NK-92 (cell line): ENCODE measurements at regions not wholly inside any gene's neighbourhood (a gene's known extent, or its start where the extent isn't known, plus 50 kb on each side); places are given as distances from the start of the nearest gene placed in this dataset.

Experiments used
- DNase-seq: peaks from one replicate; lab custom pipeline; 2025; ENCODE audit not compliant: unreplicated experiment; lab: John Stamatoyannopoulos, UW

DNA sequence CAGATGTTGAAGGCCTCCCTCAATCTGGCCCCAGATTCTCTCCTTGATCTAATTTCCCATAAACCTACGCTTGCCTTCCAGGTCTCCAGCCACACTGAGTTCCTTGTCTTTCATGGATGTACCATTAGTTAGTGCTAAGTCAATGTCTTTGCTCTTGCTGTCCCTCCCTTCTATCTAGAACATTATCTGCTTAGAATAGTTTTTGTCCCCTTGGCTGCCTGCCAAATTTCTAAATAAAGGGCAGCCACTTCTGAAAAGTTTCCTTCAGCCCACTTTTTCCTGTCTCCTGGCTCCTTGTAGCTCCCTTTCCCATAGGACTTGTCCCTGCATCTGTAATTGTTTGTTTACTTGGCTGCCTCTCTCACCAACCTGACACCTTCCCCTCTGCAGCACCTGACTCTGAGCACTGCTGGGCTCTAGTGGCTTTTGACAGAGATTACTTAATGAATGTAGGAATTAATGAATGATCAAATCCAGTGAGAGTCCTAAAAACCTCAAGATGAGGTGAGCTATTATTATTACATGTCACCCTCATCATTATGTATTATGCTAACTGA, 58.3 kb downstream of the CXCL12 start:
- DNase-seq, result no peak

DNA sequence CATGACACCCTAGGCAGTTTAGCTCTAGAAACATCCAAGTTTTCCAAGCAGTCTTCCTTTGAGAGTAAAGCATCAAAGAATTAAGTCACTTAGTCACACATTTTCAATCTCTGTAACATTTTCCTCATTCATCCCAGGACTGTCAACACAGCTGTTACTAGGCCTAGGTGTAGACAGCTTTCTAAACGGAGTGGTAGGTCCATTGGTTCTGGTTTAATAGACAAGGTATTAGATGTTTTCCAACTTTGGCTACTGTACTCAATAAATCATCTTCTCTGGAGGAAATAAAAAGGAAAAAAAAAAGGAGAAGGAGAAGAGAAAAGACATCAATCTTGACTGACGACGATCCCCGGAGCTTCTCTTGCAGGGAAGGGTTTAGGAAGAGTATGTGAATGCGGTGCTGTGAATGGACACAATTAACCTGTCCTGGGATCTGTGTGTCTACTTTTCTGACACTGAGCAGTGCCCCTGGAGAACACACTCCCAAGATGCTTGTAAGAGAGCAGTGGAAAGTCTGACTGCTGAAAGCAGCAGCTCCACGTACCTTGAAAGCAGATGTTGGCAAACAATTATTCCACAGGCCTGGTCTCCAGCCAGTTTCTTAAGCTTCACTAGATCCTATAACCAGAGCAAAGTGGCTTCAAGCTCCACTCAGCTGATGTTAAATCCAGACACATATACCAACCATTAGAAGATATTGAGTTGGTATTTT, 59.1 kb downstream of the CXCL12 start:
- no peak for DNase-seq

DNA sequence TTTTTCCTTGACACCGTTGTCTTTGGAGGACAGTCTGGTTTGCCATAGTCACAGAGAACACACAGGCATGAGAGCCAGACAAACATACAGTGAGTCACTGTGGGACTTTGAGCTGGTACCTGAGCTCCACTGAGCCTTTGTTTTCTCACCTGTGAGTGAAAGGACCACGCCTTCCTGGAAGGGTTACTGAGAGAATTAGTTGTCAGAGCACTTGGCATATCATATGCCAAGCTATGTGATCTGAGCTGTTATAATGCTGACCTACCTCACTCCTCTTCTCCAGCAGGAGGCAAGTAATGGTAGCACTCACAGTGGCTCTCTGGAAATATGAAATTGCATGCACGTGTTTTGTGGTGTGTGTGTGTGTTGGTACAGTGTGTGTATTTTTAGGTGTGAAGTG, 59.7 kb downstream of the CXCL12 start:
- no peak for DNase-seq

DNA sequence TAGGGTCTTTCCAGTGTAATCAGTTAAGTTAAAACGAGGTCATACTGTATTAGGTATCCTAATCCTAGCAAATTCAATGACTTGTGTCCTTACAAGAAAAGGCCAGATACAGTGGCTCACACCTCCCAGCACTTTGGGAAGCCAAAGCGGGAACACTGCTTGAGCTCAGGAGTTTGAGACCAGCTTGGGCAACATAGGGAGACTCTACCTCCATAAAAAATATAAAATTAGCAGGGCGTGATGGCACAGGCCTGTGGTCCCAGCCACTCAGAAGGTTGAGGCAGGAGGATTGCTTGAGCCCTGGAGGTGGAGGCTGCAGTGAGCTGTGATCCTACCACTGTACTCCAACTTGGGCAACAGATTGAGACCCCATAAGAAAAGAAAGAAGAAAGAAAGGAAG, 61.1 kb downstream of the CXCL12 start:
- DNase-seq, result no peak

DNA sequence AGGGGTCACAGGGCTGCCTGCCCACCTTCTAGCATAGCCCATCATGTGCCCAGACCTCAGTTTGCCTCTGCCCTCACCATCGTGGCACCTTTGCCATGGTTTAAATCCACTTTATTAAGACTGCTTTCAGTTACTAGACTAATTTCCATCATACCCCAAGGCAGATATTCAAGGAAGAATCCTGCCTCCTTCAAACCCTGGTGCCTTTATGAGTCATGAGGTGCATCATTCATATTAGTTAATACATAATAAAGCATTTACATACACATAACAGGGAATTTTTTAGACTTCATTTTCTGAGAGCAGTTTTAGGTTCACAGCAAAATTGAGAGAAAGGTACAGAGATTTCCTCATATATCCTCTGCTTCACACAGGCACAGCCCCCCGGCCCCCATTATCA, 62.8 kb downstream of the CXCL12 start:
- no peak for DNase-seq

DNA sequence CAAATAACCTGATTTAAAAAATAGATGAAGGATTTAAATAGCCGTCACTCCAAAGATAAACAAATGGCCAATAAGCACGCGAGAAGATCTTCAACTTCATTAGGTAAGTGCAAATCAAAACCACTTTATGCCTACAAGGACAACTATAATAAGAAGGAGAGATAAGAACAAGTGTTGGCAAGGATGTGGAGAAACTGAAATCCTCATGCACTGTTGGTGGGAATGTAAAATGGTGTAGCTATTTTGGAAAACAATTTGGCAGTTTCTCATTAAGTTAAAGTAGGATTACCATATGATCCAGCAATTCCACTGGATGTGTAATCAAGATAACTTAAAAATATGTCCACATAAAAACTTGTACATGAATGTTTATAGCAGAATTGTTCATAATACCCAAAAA, 64.1 kb downstream of the CXCL12 start:
- DNase-seq, result no peak

DNA sequence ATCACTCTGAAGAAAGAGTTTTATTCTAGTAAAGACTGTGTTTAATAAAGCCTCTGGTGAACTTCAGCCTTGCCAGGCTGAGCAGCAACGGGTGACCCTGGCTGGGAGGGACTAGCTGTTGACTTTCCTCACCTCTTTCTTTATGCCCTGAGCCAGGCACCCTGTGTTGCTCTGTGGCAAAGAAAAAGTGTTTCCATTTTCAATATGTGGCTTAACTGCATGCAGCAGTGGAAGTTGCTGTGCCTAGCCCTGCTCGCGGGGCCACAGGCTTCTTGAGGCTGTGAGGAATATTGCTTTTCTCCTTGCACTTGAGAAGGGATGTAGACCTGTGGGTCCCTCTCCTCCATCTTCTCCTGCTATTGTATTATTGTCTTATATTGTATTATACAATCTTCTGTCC, 67.0 kb downstream of the CXCL12 start:
- no peak for DNase-seq

DNA sequence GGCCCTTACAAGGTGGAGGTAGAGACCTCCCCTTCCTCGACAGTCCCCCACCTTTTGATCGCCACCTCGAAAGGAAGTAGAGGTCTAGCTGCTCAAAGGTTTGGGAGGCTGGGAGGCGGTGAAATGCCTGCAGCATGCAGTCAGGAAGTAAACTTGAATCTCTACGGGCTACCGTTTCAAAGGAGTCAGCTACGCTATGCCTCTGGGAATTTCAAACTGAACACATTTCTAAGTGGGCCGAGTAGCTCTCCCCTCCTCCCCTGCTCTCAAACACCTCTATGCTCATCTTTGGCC, 68.0 kb downstream of the CXCL12 start:
- DNase-seq, result no peak

DNA sequence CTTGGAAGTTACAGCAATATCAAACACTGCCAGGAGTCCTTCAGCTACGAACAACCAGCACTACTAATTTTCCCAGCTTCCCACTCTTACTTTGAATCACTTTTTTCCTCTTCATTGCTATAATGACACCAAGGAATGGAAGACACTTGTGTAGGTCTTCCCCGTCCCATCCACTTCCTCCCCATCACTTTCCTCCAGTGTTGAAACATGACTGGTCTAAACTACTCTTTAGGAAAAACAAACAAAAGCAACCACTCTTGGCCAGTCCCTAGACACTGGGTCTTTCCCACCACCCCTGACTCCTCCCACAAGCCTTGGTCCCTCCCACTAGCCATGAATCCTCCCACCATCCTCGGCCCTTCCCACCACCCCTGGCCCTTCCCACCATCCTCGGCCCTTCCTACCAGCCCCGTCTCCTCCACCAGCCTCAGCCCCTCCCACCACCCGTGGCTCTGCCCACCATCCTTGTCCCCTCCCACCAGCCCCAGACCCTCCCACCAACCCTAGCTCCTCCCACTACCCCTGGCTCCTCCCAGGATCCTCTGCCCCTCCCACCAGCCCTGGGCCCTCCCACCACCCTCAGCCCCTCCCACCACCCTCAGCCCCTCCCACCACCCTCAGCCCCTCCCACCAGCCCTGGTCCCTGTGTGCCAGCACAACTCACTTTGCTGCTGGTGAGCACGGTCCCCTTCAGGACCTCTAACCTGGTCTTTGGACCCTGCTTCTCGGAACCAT, 68.5 kb downstream of the CXCL12 start:
- no peak for DNase-seq

DNA sequence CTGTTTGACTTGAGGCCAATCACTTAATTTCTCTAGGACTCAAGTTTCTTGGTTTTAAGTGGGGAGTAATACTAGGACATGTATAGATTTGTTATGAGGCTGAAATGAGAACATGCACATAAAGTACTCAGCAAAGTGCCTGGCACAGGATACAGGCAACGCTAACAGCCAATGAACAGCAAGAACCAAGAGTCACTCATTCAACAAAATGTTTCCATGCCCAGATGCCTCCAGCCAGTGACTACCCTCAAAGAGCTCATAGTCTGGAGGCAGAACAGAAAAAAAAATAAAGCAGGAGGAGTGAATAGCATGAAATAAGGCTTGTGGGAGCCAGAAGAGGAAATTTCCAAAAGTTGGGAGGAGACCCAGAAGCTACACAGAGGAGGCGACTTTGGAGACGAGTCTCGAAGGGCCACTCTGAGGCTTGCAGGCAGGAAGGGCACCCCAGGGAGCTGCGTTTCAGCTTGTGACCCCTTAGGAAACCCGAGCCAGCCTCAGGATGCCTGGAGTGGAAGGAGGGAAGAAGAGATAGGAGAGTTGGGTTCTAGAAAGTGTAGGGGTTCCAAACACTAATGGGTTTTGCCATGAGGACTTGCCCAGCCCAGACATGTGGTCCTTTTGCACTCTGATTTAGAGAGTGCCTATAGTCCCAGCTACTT, 70.0 kb downstream of the CXCL12 start:
- no peak for DNase-seq

DNA sequence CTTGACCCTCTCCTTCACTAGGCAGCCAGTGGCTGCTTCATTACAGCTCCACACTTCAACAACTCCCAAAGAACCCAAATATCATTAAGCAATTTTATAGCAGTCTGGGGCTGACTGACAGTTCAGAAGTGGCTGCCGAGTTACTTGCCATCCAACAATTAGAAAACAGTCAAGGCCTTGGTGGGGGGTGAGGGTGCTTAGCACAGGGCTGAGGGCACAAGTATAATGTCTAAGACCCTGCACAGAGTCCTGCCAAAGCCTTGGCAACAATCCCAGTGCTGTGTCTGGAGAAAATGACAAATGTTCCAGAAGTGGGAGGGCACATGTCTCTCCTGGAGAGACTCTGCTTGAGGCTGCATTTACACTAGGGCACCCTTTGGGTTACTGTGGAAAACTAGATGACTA, 71.1 kb downstream of the CXCL12 start:
- DNase-seq, result no peak

DNA sequence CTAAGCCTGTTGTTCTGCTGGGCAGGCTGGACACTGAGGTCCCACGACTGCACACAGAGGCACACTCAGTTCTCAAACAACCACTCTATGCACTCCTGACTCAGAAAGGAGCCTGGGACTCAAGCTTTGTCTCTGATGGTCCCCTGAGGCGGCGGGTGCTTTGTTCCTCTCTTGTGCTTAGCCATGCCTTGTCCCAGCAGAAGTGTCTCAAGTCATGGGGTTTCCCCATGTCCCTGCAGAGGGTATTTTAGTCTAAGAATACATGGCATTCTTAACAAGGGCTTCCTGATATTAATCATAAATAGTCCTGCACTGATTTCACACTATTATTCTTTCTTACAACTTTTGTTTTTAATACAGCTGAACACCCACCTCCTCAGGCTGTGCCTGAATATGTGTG, 72.5 kb downstream of the CXCL12 start:
- no peak for DNase-seq

DNA sequence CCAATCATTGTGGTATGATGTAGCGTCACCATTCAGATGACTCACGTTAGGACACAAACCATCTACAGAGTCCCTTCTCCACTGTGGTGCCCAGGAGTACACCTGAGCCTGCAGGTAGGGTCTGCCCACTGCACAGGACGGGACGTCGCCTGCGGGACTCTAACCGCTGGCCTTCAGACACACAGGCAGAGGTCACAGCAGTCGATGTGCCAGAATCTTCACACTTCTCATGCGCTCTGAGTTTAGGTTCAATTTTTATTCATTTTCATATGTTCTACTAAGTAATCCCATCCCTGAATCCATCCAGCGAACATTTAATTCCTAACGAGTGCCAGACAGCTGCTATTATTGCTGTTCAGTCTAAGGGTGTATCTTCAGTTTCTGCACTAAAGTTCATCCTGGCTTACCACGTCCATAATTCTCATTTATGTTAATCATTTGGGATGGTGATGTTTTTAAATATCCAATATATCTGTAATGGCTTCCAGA, 73.3 kb downstream of the CXCL12 start:
- no peak for DNase-seq

DNA sequence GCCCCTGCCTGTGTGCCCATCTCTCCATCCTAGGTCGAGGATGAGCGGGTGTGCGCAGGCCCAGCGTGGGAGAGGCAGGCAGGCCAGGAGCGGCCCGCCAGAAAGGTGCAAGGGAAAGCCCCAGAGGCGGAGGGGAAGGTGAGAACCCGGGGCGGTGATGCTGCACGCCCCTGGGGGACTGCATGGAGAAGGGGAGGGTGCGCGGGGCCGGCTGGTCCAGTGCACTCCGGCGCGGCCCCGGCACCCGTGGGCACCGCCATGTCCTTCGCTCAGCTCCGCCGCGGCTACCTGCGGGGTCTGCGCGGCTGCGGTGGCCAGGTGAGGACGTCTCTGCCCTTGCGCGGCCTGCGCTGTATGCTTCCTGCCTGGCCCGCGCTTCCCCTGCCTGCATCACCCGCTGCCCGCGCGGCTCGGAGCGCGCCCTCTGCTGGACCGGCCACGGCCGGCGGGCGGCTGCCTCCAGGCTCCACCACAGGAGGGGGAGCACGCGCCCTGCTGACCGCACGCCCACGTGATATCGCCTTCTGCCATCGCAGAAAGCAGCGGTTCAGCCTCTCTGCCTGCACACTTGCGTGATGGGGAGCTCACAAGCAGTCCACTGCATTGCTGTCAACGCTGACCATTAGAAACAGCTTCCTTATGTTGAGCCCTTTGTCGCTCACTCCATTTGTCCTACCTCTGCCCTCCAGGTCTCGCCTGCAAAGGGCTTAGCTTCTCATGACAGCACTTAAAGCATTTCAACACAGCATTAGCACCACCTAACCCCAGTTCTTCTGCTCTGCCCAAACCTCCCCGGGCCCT, 73.9 kb downstream of the CXCL12 start:
- DNase-seq, result no peak

DNA sequence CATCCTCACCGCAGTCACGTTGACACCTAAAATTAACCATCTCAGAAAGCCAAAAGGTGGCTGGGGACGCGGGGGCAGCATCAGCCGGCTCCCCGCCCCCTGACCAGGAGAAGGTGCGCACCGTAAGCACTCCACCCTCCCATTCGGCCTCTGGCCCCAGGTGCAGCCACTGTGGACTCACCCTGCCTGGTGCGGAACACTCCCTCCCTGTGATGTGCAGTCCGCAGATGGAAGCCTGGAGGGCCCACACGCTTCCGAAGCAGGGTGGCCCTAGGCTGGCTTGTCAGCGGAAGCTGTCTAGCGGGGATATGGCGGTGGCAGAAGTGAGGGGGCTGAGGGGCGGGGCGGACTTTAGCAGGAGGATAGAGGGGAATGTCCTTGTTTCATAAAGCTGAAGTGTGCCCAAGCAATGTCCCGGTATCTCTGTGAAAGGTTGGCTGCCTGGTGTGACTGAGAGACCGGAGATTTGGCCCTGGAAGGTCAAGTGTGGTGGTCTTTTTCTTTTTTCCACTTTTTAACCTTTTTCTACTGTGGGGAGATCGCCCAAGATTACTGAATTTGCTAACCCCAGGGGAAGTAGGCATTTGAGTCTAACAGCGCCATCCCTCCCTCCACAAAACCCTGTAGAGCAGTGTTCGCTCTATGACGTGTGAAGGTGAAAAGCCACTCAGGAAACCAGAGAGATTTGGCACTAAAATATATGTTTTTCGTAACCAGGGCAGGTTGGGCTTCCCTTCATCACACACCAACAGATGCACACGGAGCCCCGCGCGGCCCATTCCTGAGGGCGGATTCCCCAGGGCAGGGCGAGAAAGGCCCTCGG, 74.7 kb downstream of the CXCL12 start:
- DNase-seq, result no peak

DNA sequence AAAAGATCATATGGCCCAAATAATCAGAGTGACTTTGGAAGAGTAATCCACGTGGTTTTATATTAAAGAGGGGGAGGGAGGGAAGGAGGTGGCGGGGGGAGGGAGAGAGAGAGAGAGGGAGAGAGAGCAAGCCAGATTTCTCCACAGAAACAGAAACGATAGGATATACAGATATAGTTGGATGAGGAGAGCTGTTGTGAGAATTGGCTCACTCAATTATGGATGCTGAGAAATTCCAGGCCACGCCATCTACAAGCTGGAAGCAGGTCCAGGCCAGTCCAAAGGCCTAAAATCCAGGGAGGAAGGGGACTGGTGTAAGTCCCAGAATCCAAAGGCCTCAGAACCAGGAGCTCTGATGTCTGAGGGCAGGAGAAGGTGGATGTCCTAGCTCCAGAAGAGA, 75.5 kb downstream of the CXCL12 start:
- DNase-seq, result no peak

DNA sequence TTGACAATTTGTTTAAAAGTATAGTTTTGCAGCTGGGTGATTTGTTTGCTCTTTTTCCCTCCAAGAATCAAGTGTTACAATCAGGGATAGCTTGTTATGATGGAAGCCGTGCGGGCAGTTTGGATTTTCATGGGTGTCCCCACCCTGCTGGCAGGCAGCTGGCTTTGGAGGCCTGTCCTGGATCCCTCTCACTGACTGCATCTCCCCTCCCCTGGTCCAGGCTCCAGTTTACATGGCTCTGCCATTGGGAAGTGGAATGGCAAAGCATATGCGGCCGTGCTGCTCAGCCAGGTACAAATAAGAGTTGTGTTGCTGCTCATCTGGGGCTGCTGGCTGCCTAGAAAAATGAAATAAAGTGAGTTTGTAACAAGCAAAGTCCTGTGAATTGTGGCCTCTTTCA, 76.0 kb downstream of the CXCL12 start:
- DNase-seq, result no peak

DNA sequence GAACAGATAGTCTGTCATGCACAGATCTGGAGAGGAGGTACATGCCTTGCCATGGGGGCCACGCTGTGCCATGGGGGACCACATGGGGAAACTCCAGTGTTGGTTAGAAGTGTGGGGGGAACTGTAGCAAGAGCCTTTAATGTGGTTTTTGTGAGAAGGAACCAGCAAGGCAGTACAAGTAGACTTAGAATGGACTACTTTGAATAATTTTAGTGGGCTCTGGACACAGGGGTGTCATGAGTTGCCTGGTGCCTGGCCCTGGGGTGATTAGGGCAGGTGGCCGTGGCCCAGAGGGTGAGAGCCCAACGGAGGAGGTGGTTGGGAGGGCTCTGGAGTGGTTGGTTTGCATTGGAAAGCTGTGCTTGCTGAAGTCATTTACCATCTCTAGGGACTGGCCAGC, 77.2 kb downstream of the CXCL12 start:
- DNase-seq, result no peak

DNA sequence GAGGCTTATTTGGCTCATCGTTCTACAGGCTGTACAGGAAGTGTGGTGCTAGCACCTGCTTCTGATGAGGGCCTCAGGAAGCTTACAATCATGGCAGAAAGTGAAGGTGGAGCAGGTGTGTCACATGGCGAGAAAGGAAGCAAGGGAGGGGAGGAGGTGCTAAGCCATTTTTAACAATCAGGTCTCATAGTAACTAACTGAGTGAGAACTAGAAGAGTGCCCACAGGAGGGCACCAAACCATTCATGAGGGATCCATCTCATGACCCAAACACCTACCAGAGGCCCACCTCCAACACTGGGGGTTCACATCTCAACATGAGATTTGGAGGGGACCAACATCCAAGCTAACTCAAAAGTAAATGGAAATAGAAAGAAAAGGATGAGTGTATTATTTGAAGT, 78.1 kb downstream of the CXCL12 start:
- DNase-seq, result no peak

DNA sequence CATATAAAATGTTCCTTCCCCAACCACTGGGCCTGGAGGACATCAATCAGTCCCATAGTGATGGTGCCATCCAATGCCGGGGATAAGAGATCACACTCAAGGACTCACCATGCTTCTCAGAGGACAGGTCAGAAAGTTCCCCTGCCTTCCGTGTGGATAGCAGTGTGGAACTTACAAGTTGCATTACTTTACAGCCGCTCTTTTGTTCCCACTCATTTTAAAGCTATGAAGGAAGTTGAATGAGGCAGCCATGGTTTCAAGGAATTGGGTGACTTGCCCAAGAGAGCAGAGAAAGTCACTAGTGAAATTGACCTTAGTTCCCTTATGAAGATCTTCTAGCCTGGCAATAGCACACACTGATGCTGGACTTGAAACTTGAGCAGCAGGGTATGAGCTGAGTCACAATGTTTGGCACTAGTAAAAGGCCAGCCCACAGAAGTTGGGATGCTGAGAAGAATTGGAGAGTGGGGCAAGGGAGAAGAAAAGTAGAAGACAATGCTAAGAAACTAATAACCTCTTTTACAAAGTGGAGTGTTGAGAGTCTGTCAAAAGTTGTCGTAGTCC, 78.7 kb downstream of the CXCL12 start:
- DNase-seq, result no peak
